Chondrocyte (in vitro differentiated cells): ENCODE measurements at regions not wholly inside any gene's neighbourhood (a gene's known extent, or its start where the extent isn't known, plus 50 kb on each side); places are given as distances from the start of the nearest gene placed in this dataset.
A peak's percentile ranks its signal among the peaks of the same experiment; 100 is the strongest.

ENCODE experiments used
- DNase-seq: peaks from one replicate; pipeline ENCODE4 v3.0.0; 2021; ENCODE audit warnings: mixed read lengths, low spot score
- H3K27ac Mint-ChIP-seq: one replicate; pipeline ENCODE4 v1.8.0; 2021; ENCODE audit warnings: mild to moderate bottlenecking, moderate library complexity, mixed read lengths; ENCODE audit not compliant: unreplicated experiment
- H3K27me3 Mint-ChIP-seq: 2 replicates; pipeline ENCODE4 v1.8.0; 2021; ENCODE audit warnings: low read depth, mixed read lengths
- H3K36me3 Mint-ChIP-seq: 2 replicates; pipeline ENCODE4 v1.8.0; 2021; ENCODE audit warnings: low read depth, mixed read lengths
- H3K4me1 Mint-ChIP-seq: 2 replicates; pipeline ENCODE4 v1.8.0; 2021; ENCODE audit warnings: low read depth, mild to moderate bottlenecking, mixed read lengths
- H3K4me3 Mint-ChIP-seq: one replicate; pipeline ENCODE4 v1.8.0; 2021; ENCODE audit warnings: mild to moderate bottlenecking, moderate library complexity, mixed read lengths; ENCODE audit not compliant: unreplicated experiment
- H3K9me3 Mint-ChIP-seq: 2 replicates; pipeline ENCODE4 v1.8.0; 2021; ENCODE audit warnings: low read depth, mixed read lengths
- CTCF ChIP-seq: fragments of 200-600 bp; sonication (generic); IDR thresholded peaks from 2 replicates; pipeline ENCODE4 v1.5.0; 2021; ENCODE audit warnings: antibody characterized with exemption, mild to moderate bottlenecking, moderate library complexity

GRCh38 chr13:86095351-86095750 is 296.1 kb upstream of the SLITRK6 start:
- DNase-seq = no peak
- no peaks in the 10 kb centered on the region for H3K4me1 Mint-ChIP-seq
- H3K9me3 Mint-ChIP-seq = peaks cover 2% of the 10 kb centered on the region
- TF ChIP-seq CTCF = no peak
- no peaks in the 10 kb centered on the region for H3K27me3 Mint-ChIP-seq
- H3K36me3 Mint-ChIP-seq = no peaks in the 10 kb centered on the region
- no peak overlapping the region for H3K27ac Mint-ChIP-seq
- H3K4me3 Mint-ChIP-seq = no peak overlapping the region

- H3K36me3 Mint-ChIP-seq = no peaks in the 10 kb centered on the region
- H3K4me1 Mint-ChIP-seq = no peaks in the 10 kb centered on the region
- no peaks in the 10 kb centered on the region for H3K27me3 Mint-ChIP-seq
- H3K9me3 Mint-ChIP-seq = peaks cover 2% of the 10 kb centered on the region
- H3K4me3 Mint-ChIP-seq = no peak overlapping the region
- no peak overlapping the region for H3K27ac Mint-ChIP-seq
- no peak for TF ChIP-seq CTCF
- no peak for DNase-seq
These were observed 291.0 kb upstream of the SLITRK6 start for GRCh38 chr13:86090181-86090580.

- Mint-ChIP-seq H3K4me1 (no peaks in the 10 kb centered on the region), H3K27me3 (no peaks in the 10 kb centered on the region), H3K9me3 (peaks cover 2% of the 10 kb centered on the region), H3K36me3 (no peaks in the 10 kb centered on the region), H3K4me3 (no peak overlapping the region), H3K27ac (no peak overlapping the region)
- no peak for TF ChIP-seq CTCF
- DNase-seq = no peak
These were observed 288.0 kb upstream of the SLITRK6 start for GRCh38 chr13:86087244-86087643.

- Mint-ChIP-seq H3K4me1 (no peaks in the 10 kb centered on the region), H3K4me3 (no peak overlapping the region), H3K27me3 (no peaks in the 10 kb centered on the region), H3K9me3 (no peaks in the 10 kb centered on the region), H3K36me3 (no peaks in the 10 kb centered on the region), H3K27ac (no peak overlapping the region)
- TF ChIP-seq CTCF = peak; percentile 53
- no peak for DNase-seq
These were observed 286.7 kb upstream of the SLITRK6 start for GRCh38 chr13:86085890-86086289.

GRCh38 chr13:86082121-86082520 is 282.9 kb upstream of the SLITRK6 start:
- TF ChIP-seq CTCF = no peak
- no peak for DNase-seq
- Mint-ChIP-seq H3K4me3 (no peak overlapping the region), H3K27me3 (no peaks in the 10 kb centered on the region), H3K4me1 (peaks cover 2% of the 10 kb centered on the region), H3K36me3 (no peaks in the 10 kb centered on the region), H3K27ac (no peak overlapping the region), H3K9me3 (no peaks in the 10 kb centered on the region)
